ENCODE measurements at regions not wholly inside any gene's neighbourhood (a gene's known extent, or its start where the extent isn't known, plus 50 kb on each side); places are given as distances from the start of the nearest gene placed in this dataset.
A peak's percentile ranks its signal among the peaks of the same experiment; 100 is the strongest.

DNA sequence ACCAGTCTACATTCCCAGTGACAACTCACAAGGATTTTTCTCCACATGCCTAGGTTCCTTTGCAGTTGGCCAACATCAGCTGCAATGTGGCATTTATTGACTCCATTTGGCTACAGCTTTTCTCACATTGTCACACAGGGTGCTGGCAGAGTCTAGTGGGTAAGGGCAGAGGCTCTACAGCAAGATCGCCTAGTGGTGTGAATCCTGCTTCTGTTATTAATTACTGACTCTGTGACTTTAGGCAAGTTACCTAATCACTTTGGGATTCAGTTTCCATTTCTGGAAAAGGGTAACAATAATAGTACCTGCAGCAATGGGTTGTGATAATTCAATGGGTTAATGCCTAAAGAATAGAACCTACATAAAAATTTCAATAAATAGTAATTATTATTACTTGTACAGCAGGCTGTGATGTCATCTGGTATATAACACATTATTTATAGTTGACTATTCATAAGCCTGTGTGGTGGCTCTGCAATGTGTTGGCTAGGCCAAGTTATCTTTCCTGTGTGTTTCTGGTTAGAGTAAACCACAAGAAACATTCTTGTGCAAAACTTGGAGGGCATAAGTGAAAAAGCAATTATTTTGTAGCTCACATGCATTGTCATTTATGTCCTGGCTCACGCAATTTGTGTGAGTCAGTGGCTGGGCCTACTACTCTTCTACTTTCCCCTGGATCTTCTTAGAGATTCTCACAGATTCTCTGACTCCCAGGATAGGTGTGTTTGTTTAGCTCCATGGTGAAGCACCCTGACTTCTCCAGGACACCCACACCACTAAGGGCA is 59.5 kb downstream of the PTGS2 start:
- no peak for DNase-seq

DNA sequence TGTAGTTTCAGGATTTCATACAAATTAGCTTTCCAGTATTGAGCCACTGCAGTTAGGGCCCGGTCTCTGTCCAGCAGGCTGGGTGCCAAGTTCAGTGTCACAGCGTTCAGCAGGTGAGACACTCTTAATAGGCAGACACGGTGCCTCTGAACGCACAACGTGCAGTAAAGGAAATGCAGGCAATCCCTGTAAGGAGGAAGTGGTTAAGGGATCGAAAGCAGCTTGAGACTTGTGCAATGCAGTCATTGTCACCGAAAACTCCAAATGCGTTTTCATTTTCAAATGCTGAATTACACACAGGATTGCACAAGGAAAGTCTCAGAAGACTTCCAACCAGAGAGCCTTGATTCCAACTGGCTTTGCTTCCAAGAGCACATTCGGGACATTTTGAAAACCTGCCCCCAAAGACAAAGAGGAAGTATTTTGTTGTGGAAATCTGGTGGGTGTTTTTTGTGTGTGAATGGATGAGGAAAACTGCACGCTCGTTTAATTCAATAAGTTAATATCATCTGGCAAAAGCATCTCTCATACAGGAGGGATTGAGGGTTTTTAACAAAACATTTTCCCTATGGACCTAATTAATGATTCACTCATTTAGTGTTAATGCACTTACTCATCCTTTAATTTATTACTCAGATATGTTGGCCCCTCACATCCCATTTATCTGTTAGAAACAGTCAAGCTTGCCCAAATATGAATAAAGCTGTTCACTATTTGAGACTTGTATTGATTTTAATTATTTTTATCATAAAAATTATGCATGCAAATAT is 61.6 kb downstream of the PTGS2 start:
- DNase-seq = peak; percentile 36

DNA sequence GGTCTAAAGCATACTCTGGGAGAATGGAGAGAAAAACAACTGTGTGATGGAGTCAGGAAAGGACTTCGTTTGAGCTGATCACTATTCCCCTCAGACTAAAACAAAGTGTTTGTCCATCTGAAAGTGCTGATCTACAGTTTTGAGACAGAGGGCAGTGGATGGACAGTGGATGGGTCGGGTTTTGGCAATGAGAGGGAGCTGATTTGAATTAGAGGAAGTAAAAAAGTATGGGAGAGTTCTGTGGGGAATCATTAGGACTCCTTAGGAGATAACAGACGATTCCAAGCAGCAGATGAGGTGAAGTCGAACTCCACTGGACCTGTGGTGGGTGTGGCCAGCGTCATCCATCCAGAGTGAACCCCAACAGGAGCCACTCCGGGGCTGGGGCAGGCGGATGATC is 62.3 kb downstream of the PTGS2 start:
- no peak for DNase-seq

DNA sequence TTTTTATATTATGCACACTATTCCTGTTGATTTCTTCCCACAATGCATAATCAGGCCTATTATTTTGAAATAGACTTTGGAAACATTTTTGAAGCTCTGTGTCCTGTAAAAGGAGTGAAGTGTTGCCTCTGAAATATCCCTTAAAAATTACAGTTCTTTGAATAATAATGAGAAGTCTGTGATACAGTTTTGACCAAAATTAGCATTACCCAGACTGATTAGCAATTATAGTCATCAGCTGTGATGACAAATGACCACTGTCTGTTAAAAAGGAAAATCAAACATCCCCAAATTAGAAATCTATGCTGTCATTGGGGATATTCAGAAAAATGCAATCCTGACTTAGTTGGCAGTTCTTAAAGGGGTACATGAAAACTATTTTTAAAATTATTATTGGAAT is 63.7 kb downstream of the PTGS2 start:
- DNase-seq = no peak

DNA sequence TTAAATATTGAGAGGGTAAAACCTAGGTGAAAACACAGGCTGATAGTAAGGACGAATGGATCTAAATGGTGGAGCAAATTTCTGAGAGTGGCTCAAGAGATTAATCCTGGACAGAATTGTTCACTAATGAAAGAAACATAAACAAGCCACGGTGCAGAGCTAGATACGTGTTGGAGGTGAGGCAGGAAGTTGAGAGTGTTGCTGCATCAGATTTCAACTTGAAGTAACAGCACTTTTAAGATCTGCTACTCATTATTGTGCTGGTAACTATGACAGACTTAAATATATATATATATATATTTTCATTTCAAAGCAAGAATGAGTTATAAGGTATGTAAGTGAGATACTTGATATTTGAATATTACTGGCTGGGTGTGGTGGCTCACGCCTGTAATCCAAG is 64.9 kb downstream of the PTGS2 start:
- no peak for DNase-seq

DNA sequence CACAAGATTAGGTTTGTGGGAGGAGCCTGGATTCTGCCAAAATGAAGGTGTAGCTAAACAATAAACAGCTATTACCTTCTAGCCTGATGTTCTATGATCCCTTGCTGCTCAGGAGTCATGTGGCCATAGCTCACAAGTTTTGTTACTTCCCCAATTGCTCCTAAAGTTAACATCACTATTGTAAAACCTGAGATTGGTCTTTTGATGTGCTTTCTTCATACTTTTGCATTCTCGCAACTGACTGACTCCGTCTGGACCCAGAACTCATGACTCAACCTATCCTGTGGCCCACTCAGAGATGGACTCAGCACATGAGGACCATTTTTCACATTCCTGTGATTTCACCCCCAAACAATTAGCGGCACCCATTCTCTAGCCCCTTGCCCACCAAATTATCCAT is 69.1 kb downstream of the PTGS2 start:
- DNase-seq = no peak

DNA sequence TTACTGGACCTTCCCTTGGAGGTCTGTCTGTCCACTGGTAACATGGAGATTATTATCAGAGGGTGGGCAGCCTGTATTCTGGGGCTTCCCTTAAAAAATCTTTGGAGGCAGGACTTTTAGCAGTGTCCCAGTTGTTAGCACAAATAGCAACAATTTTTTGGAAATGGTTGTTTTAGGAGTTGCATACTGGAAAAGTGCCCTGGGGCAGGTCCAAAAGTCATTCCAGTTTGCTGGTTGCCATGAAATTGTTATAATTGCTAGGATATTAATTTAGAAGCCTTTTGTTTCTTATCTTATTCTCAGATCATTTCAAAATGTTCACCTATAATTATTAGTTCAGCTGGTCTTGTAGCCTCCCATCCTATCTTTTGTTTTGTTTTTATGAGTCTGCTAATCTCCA is 71.0 kb downstream of the PTGS2 start:
- DNase-seq = no peak

DNA sequence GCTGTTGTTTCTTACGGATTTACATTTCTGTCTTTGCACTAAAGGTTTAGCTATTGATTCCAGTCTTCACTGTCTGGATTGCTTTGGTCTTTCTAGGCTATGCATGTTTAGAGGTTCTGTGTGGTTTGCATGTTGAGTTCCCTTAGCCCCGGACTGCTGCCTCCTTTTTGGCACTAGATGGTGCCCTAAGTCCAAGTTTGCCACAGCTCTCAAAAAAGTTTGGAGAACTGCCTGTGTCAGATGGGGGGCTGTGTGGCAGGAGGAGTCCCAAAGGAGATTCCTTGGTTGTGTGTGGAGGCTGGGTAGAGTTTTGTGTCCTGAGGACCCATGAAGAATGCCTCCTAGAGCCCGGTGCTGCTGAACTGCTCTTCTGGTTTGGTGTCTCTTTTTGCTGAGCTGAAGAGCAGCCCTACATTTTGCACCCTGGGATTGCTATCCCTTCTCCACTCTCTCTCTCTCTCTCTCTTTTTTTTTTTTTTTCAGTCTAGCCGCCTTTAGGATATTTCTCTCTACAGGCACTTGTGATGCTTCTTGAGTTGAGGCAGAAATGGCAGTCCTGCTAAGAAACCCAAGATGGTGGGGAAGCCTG is 74.4 kb downstream of the PTGS2 start:
- DNase-seq = peak; percentile 34

DNA sequence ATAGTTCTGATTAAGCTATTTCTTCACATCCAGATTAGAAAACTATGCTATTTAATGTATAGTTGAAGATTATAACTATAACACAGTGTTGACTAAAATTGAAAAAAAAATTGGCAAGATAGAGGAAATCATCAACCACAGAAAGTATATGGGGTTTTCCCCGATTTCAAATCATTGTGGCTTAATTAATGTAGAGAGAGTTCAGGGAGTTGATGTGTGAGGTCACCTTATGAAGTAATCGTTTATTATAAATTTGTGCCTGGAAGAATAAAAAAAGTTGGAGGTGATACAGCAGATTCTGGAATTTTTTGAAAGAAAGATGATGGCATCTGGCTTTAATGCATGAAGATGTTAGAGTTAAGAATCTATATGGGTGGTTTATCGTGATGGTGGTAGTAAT is 84.3 kb downstream of the PTGS2 start:
- DNase-seq = no peak

DNA sequence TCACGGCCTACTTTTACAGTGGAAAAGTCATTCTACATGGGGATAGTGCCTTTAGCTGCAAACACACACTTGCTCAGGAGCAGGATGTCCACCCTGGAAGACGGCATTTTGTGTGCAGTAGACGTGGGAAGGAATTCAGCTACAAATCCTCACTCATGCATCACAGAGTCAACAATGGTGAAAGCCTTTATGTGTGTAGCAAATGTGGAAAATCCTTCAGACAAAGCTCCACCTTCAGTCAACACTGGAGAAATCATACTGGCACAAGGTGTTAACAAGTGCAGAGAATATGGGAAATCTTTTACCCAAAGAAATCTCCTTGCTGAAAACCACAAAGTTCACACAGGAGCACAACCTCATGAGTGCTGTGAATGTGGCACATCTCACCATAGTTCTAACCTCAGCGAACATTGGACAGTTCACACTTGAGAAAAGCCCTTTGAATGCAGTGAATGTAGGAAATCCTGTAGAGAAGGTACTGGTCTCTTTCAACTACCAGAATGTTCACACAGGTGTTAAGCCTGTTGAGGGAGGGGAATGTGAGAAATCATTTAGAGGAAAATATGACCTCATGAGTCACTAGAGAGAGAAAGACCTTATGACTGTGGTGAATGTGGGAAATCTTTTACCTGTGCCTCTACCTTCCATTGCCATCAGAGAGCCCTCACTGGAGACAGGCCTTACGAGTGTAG is 101.8 kb downstream of the PTGS2 start:
- no peak for DNase-seq

DNA sequence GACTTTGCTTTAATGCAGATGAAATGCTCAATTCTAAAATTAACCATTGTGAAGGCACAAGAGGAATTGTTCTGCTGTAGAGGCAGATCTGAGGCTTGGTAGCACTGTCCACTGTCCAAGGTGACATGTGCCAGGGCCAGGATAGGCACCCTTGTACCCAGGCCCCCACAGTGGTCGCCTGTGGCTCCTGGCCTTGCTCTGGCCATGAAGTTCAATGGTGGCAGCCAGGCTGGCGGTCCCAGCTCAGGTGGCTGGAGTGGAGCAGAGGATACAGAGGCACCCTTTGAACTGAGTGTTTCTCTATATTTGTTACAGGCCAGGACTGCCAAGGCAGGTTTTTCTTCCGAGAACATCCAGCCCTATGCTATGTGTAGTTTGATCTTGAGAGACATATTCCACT is 102.6 kb downstream of the PTGS2 start:
- DNase-seq = no peak

DNA sequence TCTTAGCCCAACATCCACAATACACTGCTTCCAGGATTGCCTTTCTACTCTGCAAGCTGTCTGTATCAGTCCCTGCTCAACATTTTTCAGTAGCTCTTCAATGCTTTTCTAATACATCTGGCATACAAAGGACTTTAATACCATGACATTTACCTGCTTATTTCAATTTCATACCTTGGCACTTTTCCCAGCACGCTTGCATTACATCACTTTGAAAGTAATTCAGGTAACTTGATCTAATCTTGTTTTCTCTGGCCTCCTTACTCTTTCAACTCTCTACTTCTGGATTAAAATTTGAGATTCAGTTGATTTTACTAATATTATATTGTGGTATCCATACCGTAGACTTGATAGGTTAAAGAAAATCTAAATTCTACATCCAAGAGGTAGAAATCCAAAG is 103.0 kb downstream of the PTGS2 start:
- no peak for DNase-seq

DNA sequence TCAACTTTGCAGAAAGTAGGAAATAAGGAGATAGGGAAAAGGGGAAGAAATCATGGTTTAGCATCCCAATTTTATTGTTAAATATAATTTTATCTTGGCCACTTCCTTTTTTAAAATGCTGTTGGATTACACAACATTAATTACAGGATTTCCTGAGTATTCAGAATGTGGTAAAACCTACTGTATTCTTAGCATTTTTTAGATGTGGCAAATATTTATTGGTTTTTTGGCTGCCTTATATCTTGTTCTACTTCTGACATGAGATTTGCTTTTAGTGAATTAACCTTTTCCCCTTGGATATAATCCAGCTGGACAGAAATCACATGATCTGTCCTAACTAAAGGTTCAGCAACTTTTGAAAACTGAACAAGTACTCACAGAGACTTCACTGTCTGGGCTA is 104.9 kb downstream of the PTGS2 start:
- DNase-seq = no peak

DNA sequence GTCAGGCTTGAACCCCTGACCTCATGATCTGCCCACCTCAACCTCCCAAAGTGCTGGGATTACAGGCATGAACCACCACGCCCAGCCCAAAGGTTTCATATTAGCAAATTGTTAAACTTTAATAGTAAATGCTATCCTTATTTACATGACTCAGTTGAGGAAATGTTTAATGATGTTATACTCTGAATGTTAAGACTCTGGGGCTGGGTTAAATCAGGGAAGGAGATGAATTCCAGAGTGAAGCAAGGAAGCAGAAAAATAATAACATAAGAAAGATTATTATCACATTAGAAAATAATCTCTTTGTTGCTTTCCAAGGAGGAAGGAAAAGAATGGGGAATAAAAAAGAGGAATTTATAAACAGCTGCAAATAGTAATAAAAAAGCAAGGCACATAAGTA is 105.3 kb downstream of the PTGS2 start:
- DNase-seq = no peak

DNA sequence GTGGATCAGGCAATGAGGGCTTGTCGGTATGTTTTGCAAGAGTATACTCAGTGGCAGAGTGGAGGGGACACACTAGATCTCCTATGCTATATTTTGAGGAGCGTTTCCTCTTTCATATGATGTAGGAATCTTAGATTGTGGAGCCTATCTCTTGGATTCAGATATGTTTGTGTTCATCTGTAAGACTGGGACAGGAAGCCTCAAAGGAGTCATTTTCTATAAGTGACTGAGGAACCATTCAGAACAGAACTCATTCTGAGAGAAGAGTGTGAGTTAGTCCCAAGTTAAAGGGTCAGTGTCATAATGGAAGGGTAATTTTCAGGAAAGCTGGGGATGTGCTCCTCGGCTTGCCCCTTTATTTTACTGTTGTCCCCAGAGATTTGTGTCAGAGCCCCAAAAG is 107.7 kb downstream of the PTGS2 start:
- DNase-seq = no peak

DNA sequence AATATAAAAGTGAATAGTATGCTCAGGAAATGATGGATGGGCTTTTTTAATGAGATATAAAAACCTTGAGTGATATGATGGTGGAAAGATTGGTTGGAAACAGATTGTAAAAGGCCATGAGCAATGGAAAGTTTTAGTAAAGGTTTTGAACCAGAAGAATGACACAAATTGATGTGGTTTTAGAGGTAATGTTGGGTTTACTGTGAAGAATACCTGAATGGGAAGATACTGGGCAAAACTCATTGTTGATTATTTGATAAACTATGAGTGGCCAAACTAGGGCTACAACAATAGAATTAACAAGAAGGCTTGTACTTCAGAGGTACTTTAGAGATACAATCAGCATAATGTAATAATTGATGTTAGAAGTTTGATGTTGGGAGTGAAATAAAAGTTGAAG is 108.5 kb downstream of the PTGS2 start:
- no peak for DNase-seq

DNA sequence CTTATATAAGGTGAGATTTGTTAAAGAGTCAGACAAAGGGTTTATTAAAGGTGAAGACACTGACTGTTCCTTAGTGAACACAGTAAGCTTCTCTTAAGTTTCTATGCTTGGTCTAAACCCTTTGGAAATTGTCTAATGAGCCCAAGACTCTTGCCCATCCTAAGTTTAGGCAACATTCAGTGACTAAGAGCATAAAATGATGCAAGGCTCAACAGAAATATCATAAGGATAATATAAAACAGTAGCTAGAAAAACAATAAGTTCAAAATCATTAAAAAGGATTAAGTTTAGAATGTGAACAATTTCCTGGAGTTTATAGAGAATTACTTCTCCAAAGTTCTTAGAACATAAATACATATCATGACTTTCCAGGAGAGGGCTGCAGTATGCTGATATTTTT is 108.9 kb upstream of the PDC start:
- DNase-seq = no peak

DNA sequence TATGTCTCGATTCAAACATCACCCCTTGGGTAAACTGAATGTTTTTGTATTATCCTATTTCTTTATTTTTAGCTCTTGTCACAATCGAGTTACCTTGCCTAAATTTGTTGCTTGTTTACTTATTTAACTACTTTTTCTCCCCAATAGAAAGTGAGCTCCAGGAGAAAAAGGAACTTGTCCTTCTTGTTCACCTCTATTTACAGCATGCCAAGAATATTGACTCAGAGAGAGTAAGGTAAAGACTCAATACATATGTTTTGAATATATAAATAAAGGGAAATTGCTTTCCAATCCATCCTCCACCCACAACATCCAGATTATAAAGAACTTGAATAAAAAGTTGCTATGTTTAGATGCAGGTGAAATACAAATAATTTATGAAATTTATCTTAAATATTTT is 107.3 kb upstream of the PDC start:
- DNase-seq = no peak

DNA sequence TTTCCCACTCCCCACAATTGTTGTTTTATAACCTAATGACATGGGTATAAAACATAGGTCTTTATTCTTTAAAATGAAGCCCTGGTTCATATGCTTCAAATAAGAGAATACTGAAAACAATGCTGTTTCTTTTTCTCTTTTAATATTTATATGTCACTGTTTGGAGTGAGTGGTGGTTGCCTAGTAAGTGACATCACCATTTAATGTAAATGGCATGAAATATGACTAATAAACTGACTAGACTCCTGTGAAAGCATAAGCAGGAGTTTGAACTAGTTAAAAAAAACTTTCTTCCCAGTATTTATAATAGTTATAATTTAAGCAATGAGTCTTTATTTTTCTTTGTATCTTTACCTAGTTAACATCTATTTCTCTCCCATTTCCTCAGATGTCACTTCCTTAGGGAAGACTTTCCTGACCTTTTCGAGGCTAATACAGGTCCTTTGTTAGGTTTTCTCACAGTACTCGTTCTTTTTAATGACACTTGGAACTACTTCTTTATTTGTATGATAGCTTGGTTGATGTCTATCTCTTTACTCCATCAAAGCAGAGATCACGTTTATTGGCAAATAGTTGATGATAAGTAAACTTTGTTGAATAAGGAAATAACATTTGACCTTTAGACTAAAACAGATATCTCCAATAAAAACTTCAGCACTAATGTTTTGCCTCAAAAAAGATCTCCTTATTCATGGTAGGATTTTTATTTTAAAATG is 105.4 kb upstream of the PDC start:
- DNase-seq = no peak

DNA sequence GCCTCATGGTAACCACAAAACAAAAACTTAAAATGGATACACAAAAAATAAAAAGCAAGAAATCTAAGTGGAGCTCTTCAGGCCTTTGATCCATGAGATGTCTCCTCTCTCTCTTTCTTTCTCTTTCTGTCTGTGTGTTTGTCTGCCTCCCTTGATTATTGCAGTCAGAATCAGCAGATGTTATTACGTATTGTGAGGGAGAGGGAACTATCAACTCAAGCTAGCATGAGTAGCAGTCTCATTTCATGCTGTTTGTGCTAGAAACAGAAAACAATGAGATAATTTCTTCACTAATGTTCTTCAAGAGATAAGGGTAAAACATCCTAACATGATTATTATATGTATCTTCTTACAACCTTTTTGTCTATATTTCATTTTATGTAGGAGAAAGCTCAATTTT is 103.7 kb upstream of the PDC start:
- DNase-seq = no peak

DNA sequence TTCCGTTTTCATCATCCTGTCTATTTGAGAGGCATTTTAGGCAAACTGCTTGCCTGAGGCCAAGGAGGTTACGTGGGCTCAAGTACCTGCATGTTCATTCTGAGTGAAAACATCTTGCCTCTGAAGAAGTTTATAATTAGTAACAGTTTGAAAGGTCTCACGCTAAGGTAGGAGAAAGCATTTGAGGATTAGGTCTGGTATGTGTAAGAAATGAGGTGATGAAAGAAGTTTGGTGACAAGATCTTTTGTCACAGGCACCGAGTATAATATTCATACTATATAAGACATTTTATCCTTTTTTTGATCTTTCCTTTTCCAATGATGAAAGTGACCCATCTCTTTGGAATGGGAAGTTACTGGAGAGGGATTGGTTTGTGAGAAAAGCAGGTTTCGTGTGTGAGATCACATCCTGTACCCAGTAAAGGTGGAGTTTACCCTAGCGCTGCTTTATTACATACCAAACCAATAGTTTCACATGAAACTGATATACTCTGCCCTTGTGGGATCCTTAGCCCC is 98.7 kb upstream of the PDC start:
- no peak for DNase-seq

DNA sequence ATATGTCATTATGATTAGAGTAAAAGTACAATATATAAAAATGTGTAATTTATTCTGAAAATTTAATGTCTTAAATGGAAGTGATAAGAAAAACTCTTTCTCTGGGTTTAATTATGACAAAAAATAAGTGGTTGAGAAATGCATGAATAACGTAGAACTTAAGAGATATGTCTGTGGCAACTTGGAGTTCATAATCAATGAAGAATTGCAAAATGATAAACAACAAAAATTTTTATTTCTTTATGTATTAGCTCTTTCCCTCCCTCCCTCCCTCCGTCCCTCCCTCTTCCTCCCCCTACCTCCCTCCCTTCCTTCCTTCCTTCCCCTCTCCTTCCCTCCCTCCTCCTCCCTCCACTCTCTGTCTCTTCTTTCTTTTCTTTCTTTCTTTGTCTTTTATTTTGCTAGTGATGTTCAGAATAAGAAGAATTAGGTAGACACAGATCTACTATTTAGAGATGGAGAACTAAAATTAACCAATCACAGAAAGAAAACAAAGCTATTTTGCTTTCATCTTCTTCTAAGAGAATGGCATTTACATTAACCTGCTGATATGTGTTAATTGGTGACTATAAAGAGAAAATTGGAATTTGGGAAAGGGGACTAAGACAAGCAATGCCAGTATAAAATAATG is 96.3 kb upstream of the PDC start:
- DNase-seq = no peak
